ENCODE measurements at regions not wholly inside any gene's neighbourhood (a gene's known extent, or its start where the extent isn't known, plus 50 kb on each side); places are given as distances from the start of the nearest gene placed in this dataset.

- no peak for DNase-seq (ENCODE audit: low spot score)
Measured at GRCh38 chr2:150006591-150006990, 419.0 kb upstream of the MMADHC start.

DNA sequence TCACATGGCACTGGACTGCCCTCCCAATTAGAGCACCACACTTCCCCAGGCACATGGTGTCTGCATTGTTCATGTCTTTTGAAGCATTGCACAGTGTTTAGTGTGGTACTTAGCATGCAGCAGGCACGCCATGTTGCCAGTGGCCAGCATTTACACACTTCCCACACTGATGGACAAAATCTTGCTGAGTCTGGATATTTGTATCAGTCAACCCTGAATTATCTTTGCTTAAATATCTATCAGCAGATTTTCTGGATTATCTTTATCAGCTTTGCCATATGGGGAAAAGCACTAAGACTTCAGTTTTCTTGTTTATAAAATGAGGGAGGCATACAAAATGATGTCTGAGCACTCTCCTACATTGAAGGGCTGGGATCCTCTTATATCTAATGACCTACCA is 416.0 kb upstream of the MMADHC start:
- DNase-seq (ENCODE audit: low spot score) = no peak

- no peak for DNase-seq (ENCODE audit: low spot score)
Measured at GRCh38 chr2:150001788-150002187, 414.2 kb upstream of the MMADHC start.

- DNase-seq (ENCODE audit: low spot score) = no peak
Measured at GRCh38 chr2:149996901-149997300, 409.3 kb upstream of the MMADHC start.

DNA sequence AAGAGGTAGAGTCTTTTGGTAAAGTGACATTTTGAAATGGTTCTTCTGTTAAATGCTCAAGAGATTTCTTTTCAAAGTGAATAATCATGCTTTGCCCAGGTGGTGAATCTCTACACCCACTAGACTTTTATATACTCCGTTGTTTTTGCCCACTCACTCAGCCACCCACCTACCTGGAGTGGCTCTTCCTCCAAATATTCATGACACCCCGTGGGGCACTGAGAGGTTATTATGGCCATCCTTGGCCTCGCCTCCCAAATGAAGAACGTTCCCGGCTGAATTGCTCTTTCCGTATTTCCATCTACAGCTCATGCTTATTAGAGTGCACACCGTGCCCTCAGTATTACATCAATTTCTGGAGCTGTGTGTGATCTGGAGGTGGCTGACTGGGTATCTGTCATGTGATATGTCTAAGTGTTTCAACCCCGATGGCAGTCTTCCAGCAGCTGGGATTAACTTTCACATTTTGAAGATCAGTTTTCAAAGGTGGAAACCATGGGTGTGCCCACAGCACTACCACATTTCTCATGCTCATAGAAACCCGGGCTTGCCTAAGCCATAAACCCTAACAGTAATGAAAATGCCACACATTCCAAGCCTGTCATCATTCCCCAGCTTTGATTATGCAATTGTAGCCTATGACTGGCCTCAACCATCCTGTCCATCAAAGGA is 406.6 kb upstream of the MMADHC start:
- DNase-seq (ENCODE audit: low spot score) = no peak

DNA sequence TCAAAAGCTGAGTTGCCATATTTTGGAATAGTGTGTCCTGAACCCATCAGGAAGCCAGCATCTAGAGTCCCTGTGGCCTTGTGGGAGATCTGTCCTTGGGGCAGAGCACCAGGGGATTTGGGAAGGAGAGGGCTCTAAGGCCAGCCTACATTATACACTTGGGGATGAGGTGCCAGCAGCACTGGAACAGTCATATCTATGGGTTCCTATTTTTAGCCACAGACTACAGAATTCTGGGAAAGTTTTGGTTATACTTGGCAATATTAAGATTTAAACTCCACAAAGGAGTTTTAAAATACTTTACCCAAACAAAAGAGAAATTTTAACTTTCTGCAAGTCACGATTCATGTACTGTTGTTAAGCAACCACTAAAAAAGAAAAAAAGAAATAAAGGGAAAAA is 405.7 kb upstream of the MMADHC start:
- no peak for DNase-seq (ENCODE audit: low spot score)

DNA sequence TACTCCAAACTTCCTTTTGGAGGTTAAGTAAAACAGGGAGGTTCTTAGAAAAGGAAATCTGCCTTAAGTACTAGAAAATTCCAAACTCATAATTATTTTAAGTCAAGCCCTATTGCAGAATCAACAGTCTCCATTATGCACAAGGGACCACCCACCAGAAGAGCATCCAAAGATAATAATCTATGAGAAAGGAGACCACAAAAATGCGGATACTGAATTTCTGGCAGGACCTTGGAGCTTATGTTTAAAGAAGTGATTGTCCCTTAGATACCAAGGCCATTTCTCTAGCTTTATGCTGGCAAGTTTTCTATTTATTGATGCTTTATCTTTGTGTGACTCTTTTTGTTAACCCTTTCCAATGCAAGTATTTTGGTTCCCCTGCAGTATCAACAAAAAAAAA is 404.0 kb upstream of the MMADHC start:
- no peak for DNase-seq (ENCODE audit: low spot score)

GRCh38 chr2:149990965-149991364 is 403.4 kb upstream of the MMADHC start:
- no peak for DNase-seq (ENCODE audit: low spot score)

- no peak for DNase-seq (ENCODE audit: low spot score)
Measured at GRCh38 chr2:149989447-149990063, 402.0 kb upstream of the MMADHC start.

- DNase-seq (ENCODE audit: low spot score) = no peak
Measured at GRCh38 chr2:149988361-149988760, 400.8 kb upstream of the MMADHC start.

- DNase-seq (ENCODE audit: low spot score) = no peak
Measured at GRCh38 chr2:149986861-149987260, 399.3 kb upstream of the MMADHC start.

GRCh38 chr2:149984311-149984710 is 396.7 kb upstream of the MMADHC start:
- no peak for DNase-seq (ENCODE audit: low spot score)

DNA sequence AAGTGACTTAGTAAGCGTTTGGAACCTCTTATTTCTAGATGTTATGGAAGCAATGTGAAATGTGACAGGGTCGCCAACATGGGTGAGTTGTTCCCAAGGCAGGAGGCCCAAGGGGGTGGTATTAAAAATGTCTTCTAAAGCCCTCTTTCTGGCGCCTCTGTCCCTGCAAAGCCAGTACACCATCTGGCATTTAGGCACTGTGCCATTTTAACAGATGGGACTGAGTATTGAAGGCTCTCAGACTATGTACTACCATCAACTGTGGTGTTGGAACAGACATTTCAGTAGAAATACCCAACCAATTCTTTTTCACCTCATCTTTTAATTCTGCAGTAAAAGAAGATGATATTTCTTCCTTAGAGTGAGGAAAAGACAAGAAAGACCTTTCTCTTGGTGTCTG is 384.5 kb upstream of the MMADHC start:
- DNase-seq (ENCODE audit: low spot score) = no peak

DNA sequence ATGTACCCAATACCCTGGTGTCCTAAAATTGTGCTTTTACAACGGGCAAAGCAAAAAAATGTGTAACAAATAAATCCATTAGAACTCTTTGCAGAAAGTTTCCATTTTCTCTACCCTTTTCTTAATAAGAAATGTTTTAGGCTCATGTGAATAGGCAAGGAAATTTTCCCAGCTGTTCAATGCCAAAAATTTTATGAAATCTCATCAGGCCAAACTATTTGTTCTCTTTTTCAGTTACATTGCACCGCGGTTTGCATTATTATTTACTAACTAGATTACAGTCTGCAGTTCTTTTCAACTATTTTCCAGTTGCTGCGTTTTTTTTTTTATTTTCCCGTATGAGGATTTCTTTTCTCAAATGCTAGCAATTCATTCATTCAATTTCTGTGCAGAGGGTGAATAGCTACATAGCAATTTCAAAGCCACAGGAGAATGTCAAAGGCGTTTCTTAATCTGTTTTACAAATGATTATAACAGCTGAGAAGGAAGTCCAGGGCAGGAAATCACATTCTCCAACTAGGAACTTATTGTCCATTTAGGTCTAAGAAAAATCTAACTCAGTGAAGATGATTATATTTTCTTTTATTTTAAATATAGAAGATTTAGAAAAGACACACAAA is 367.5 kb upstream of the MMADHC start:
- DNase-seq (ENCODE audit: low spot score) = no peak

DNA sequence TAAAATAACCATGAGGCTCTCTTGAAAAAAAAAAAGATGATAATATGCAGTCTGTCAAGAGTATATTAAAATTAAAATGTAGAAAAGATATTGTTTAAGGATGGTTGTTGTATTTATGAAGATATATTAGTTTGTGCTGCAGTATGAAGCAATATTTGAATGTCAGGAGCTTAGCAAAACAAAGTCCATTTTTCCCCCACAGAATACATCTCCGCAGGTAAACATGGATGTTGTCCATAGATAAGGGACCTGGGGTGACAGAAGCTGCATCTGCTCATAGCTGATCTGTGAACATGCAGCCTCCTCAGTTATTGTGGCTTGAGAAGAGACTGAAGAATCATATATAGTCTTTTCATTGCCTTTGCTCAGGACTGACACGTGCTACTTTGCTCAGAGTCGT is 366.1 kb upstream of the MMADHC start:
- DNase-seq (ENCODE audit: low spot score) = no peak

- no peak for DNase-seq (ENCODE audit: low spot score)
Measured at GRCh38 chr2:149931486-149931885, 343.9 kb upstream of the MMADHC start.

DNA sequence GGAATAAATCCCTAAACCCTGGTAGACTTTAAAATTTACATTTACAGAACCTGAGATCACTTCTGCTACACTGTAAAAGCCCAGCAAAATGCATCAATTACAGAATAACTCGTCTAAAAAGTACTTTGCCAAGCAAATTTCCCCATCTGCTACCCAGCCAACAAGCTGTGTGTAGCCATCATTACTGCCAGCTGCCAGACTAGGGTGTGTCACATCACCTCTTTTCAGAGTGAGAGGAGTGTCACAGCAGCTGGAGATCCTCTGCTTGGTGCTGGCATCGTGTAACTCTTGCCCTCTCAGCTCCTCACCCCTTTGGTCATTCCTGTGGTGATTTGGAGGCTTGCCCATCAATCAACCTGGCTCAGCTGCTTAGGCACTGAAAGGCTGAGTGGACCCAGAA is 340.4 kb upstream of the MMADHC start:
- DNase-seq (ENCODE audit: low spot score) = no peak

- no peak for DNase-seq (ENCODE audit: low spot score)
Measured at GRCh38 chr2:149926149-149926548, 338.6 kb upstream of the MMADHC start.

- no peak for DNase-seq (ENCODE audit: low spot score)
Measured at GRCh38 chr2:149924549-149925213, 337.1 kb upstream of the MMADHC start.

DNA sequence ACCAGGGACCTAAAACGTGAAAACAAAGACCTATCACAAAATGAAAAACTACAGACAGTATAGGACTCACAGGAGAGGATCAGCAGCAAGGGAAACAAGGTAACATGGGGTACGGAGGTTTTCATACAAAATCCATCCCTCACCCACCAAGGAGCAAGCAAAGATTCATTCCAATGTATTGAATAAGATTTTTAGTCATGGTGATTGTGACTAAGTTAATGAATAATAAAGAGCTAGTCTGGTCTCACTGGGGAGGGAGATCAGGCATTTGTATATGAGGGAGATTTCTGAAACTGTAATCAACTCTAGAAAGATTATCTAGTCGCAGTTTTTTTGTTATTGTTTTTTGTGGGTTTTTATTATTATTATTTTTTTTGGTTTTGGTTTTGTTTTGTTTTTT is 336.5 kb upstream of the MMADHC start:
- no peak for DNase-seq (ENCODE audit: low spot score)

GRCh38 chr2:149921911-149922616 is 334.5 kb upstream of the MMADHC start:
- no peak for DNase-seq (ENCODE audit: low spot score)

- DNase-seq (ENCODE audit: low spot score) = no peak
Measured at GRCh38 chr2:149920389-149920788, 332.8 kb upstream of the MMADHC start.

DNA sequence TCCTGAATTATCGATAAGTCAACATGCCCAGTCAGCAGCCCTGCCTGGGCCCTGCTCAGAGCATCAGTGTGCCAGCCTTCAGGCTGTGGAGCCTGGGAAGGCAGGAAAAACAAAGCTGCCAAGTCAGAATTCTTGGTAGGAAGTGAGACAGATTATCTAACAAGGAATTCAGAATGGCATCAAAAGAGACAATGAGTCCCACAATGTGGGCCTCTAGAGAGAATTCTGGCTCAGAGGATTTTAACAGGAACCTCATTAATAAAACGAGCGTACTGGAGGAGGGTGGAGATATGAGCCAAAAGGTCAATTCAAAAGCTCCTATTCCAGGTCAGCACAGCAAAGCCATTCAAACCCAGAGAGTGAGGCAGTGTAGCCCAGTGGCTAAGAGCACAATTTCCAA is 327.6 kb upstream of the MMADHC start:
- no peak for DNase-seq (ENCODE audit: low spot score)

All from ecto neural progenitor cell (in vitro differentiated cells).